GM21390 (cell line): ENCODE measurements at regions not wholly inside any gene's neighbourhood (a gene's known extent, or its start where the extent isn't known, plus 50 kb on each side); places are given as distances from the start of the nearest gene placed in this dataset.

ENCODE experiments used
- ATAC-seq: cut with Tn5 transposase; IDR thresholded peaks from one replicate; pipeline ENCODE4 v1.9.1; 2021; ENCODE audit not compliant: unreplicated experiment

DNA sequence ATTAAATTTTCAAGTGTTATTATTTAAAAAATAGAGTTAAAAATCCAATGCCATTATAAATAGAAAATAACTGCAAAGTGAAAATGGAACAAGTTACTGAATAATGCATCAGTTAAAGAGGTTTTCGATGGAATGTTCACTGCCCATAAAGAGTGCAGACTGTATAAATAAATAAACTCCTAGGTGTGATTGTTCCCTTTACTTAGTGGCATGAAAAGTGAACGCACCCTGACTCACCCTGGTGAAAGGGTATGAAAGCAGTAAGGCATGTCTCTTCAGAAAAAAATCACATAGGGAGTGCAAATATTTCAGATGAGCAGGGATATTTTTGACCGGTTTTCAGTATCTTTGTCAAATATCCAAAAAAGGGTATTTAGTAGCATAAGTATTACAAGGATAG is 387.8 kb downstream of the DCAF12L2 start:
- no peak for ATAC-seq

DNA sequence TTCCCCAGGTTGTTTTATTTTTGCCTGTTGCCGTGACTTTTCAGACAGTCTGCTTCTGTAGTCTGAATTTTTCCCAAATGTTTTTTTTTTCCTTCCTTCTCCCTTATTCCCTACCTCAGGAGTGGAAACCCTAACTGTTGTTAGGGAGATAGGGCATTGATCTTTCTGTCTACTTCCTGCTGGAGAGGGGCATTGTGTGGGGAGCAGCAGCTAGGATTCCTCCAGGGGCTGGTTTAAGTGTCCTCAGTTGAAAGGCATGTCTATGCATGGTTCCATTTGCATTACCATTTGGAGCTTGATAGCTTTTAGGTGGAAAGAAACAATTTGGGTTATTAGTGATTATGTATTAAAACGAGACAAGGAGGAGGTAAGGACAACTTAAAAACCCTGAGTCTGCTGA is 383.9 kb downstream of the DCAF12L2 start:
- ATAC-seq: no peak

DNA sequence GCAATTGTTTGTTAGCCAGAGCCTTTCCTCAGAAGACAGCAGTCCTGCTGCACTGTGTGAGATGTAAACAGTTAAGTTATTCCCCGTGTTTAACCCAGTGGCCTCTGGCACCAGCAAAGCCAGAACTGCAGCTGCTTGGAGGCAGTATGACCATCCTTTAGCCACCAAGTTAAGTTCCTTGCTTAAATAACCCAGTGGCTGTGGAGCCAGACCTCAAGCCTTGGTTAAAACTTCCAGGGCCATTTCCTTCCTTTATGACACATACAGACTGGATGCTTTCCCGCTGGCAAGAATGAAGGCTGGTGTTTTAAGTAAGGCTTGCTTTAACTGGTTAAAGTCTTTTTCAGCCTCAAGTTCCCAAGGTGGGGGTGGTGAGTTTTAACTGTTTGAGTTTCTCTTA is 379.8 kb downstream of the DCAF12L2 start:
- no peak for ATAC-seq

DNA sequence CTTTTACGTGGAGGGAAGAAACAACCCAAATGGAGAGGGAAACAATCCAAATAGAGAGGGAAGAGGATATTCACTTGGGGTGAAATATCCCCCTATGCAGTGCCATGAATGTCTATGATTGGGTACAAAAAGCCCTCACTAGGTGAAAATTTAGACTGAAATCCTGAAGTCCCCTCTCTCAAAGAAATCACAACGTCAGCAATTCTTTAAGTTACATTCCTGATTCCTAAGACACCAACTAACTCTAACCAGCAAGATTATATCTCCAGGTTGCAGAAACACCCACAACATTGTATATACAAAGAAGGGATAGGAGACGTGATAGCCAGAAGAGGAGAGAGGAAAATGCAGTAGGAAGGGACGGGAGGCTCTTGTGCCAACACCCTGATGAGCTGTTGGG is 374.3 kb downstream of the DCAF12L2 start:
- no peak for ATAC-seq

DNA sequence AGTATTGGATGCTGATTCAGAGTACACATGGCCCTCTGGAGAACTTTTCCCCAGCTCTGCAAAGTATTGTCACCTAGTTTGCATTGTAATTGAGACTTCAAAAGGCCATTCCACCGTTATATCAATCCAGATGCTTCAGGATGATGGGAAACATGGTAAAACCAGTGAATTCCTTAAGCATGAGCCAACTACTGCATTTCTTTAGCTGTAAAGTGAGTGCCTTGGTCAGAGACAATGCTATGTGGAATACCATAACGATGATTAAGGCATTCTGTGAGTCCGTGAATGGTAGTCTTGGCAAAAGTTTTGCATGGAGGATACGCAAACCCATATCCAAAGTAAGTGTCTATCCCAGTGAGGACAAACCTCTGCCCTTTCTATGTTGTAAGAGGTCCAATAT is 355.2 kb downstream of the DCAF12L2 start:
- ATAC-seq: no peak

DNA sequence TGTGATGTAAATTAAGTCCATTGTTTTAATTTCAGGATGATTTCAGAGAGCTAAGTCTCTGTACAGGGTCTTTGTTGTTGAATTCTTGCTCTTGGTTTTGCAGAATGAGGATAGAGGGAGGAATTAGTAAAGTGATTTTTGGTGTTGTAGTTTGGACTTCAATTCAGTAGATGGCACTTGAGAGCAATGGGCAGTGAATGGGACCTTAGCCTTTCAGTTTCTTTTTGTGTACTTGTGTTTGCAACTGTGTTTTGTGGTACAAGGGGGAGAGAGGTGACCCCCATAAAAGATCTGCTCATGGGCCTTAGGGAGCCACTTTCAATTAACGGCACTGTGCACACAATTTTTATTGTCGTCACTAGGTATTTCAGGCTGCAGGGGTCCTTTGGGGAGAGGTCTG is 340.0 kb downstream of the DCAF12L2 start:
- ATAC-seq: no peak

DNA sequence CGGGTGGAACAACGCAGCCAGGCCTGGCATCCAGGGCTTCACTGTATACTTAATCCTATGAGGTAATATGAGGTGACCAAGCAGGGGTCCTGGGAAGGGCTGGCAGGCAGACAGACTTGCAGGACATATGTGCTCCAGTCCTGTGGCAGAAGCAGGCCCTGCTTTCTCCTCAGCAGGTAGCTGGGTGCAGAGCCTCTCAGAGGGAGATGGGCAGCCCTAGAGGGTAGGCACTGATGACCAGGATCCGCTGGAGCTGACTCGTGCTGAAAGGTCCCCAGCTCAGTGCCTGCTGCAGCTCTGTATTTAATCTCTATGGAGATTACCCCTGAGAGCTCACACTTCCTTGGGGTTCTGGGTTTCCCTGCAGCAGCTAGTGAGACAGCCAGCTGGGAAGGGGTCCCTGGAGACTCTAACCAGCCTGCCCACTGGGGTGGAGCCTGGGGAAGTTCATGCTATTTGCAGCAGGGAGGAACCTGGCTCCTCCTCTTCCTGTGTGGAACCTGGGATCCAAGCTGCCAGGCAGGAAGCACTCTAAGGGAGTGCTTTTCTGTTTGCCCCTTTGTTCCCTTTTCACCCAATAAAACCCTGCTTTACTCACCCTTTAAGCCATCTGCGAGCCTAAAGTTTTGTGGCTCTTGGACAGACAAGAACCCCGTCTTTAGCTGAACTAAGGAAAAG is 339.2 kb downstream of the DCAF12L2 start:
- ATAC-seq: no peak

DNA sequence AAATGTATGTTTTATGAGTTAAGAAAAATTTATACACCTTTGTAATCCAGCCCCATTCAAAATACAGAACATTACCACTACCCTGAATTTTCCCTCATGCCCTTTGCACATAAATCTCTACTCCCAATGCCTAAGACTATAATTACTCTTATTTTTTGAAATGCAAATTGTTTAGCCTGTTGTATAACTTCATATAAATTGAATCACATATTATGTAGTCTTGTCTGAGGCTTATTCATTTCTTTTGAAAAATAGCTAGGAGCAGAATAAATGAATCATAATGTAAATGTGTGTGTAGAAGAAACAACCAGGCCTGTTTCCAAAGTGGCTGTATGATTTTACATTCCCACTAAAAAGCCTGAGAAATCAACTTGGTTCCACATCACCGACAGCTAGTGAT is 319.8 kb downstream of the DCAF12L2 start:
- no peak for ATAC-seq

DNA sequence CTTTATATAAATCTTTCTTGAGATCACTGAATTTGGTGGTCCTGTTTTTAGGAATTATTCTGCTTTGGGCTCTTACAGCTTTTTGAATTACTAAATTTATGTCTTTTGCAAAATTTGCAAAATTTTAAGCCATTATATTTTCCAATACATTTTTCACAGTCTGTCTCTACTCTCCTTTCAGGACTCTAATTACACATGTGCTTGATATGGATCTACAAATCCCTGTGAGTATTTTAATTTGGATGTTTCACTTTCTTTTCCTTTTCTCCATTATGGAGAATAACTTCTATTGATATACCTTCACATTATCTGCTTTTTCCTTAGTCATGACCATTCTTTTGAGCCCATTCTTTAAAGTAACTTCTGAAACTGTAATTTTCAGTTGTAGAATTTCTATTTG is 315.4 kb downstream of the DCAF12L2 start:
- no peak for ATAC-seq

DNA sequence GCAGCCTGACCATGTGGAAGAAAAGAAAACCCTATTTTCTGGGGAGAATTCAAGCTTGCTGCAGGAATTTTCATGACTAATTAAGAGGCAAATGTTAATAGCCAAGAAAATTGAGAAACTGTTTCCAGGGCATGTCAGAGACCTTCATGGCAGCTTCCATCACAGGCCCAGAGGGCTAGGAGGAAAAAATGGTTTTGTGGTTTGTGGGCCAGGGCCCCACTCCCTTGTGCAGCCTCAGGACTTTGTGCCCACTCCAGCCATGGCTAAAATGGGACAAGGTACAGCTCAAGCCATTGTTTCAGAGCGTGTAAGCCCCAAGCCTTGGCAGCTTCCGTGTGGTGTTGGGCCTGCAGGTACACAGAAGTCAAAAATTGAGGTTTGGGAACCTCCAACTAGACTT is 282.9 kb downstream of the DCAF12L2 start:
- ATAC-seq: no peak

DNA sequence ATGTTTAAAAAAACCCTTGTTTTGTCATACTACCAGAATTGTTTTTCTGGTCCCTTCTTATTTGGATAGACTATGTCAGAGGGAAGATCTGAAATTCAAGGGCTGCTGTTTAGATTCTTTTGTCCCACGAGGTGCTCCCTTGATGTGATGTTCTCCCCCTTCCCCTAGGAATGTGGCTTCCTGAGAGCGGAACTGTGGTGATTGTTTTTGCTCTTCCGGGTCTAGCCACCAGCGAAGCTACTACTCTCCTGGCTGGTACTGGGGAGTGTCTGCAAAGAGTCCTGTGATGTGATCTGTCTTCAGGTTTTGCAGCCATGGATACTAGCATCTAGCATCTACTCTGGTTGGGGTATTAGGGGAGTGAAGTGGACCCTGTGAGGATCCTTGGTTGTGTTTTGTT is 271.1 kb downstream of the DCAF12L2 start:
- no peak for ATAC-seq

DNA sequence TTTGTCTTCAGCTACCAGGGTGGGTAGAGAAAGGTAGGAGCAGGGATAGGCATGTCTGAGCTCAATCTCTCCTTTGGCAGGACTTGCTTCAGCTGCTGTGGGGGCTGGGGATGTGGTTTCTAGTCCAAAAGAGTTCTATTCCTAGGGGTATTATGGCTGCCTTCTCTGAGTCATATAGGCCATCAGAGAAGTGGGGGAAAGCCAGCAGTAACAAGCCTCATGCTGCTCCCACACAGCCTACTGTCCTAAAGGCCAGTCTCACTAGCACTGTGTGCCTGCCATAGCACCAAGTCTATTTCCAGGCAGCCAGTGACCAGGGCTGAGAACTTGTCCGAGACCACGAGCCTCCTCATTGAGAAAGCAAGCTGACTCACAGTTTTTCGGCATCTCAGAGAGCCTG is 270.6 kb downstream of the DCAF12L2 start:
- no peak for ATAC-seq

DNA sequence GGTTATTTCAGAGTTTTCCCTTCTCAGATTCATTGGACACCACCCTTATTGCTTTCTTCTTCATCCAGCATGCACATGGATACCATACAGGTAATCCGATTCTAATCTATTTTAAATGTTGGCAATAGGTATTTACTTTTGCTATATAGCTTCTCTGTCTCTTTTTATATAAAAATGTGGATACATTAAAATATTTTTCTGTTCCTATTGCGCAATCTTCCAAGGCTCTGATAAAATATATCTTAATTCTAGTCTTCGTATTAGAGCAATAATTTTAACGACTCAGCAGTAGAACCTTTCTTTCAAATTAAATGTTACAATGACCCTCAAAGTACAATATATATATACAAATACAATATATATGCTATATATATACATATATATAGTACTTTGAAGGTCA is 239.8 kb downstream of the DCAF12L2 start:
- no peak for ATAC-seq

DNA sequence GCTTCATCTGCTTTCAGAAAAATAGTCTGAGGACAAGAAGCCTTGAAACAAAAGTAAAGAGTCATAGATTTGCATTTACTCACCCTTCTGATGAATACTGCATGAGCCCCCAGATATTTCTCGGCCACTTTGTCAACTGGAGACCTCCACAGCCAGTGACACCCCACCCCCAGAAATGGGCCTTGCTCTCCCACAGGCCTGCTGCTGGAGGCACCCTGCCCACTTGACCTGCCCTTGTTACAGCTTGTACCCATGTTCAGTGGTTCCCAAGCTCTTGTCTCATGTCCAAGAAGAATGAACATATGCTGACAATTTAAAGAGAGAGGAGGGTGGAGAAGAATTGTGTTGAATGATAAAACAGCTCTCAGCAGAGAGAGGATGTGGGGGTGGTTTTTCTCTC is 225.1 kb downstream of the DCAF12L2 start:
- ATAC-seq: no peak

DNA sequence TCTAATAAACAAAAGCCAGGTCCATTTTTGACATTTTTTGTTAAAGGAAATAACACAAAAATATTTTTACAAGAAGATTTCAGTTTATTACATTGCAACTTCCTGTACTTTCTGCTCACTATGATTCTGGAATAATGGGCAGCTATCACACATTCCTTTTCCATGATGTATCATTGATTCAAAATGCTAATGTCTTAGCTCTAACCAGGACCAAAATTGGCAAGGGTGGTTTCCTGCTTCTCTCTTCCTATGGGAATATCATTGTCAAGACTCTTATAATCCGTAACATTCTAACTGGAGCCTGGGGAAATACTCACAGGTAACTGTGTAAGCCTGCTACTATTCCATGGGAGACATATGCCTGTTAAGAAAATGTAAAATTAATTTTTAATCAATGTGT is 218.6 kb downstream of the DCAF12L2 start:
- ATAC-seq: no peak

DNA sequence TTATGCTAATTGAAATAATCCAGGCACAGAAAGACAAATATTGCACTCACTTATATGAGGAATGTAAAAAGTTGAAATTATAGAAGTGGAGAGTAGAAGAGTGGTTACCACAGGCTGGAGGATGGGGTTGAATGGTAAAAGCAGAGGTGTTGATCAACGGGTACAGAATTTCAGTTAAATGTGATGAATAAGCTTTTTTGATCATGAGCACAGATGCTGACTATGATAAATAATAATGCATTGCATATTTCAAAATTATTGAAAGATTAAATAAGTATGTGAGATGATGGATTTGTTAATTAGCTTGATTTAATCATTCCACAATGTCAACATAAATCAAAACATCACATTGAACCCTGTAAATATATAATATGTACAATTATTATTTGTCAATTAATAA is 213.1 kb downstream of the DCAF12L2 start:
- ATAC-seq: no peak

DNA sequence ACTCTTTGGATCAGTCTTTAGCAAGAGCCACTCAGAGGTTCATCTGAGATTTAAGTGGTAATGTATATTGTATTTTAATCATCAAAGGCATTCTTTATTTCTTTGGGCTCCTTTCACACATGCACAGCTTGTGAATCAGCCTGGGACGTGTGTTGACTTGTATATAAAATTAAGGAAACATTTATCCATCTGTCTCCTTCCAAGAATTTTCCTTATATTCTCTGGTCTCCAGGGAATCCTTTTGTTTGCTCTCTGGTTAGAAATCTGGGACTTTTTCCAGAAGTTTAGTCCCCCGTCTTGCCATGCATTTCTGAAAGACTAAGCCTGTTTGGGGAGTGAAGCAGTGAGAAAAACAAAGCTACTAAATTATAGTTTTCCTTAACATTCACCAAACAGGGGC is 212.3 kb downstream of the DCAF12L2 start:
- ATAC-seq: no peak

DNA sequence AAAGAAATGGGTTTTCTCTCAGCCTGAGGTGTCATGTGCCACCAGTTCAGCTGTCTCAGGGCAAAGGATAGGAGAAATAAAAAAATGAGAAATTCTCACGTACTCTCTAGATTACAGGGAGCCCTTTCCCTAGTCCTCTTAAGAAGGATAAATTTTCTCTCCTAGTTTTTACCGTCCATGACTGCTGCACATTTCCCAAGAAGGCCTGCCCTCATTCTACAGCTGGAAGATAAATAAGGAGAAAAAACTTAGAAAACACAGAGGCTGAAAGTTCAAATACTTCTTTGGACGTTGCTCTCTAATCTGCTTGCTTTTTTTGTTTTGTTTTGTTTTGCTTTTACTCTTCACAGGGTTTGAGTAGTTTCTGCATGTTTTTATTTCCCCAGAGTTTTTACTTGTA is 211.9 kb downstream of the DCAF12L2 start:
- no peak for ATAC-seq

DNA sequence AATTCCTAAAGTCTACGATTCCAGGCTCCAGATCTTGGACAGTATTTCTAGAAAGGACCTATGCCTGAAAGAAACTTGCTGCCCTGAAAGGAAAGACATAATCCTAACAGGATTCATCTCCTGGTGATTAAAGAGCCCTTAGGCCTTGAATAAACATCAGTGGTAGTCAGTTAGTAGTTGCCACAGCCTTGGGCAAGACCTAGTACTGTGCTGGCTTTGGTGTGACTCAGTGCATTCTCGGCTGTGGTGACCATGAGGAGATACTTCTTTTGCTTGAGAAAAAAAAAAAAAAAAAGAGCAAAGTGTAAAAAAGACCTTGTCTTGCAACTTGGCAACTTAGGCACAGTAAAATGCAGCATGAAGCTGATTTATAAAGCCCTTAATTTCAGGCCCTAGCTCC is 188.2 kb downstream of the DCAF12L2 start:
- no peak for ATAC-seq

DNA sequence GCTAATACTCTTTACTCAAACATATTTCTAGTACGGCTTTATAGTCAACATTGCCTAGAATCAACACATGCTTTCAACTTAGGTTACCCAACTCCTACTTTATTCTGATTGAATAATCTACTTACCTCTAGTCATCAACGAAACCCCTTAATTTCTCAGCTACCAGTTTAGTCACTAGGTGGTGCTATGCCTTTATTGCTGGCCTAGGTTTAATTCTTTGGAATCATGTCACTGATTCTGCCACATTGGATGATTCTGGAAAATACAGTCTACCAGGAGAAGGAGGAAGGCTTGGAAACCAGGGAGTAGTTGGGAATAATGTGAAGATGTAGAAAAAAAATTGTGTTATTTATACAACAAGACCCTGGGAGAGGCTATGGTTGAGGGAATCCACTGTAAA is 167.7 kb downstream of the DCAF12L2 start:
- ATAC-seq: no peak

DNA sequence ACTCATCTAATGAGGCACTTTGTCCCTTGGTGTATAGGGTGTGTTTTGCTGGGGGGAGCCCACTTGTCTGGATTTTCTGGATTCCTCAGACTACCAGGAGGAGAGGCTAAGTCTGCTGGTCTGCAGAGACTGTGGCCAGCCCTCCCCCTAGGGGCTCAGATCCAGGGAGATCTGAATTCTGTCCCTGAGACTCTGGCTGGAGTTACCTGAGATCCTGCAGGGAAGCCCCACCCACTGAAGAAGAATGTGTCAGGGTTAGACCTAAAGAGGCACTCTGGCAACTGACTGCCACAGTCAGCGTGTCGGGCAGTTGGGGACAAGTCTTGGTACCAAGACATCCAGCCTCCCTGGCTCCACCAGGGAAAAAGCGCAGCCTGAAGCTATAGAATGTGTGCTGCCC is 138.9 kb downstream of the DCAF12L2 start:
- ATAC-seq: no peak

DNA sequence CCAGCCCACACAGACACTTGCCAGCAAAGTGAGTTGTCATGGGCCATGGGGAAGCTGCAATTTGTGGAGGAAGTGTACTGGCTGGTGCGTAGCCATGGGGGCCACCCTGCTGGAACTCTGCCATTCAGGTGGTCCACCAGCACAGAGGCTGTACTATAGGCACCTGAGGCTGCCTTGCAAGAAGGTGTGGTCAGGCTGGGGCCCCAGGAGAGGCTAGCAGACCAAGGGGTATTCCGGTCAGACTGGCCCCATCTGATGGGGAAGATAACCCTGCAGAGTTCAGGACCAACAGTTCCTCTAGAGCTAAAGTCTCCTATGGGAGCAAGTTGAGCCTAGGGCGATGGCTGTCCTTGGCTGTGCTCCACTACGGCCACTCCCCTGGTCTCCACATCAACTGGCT is 136.1 kb downstream of the DCAF12L2 start:
- no peak for ATAC-seq

DNA sequence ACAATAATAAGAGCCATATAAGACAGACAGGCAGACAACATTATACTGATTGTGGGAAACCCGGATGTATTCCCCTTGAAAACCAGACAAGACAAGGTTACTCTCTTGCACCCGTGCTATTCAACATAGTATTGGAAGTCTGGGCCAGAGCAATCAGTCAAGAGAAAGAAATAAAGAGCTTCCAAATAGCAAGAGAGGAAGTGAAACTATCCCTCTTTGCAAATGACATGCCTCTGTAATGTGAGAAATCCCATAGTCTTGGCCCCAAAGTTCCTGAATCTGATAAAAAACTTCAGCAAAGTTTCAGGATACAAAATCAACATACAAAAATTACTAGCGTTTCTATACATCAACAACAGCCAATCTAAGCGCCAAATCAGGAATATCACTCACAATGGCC is 102.1 kb downstream of the DCAF12L2 start:
- ATAC-seq: no peak
